B cell (primary cell): ENCODE measurements at regions not wholly inside any gene's neighbourhood (a gene's known extent, or its start where the extent isn't known, plus 50 kb on each side); places are given as distances from the start of the nearest gene placed in this dataset.

Source experiments
- ATAC-seq: fragments of 200-7000 bp; cut with Tn5 transposase; one replicate; pipeline ENCODE4 v1.10.0; 2021; ENCODE audit warnings: low read depth, mild to moderate bottlenecking, moderate number of reproducible peaks, moderate library complexity
- CTCF ChIA-PET: fragments of 350-600 bp; sonication (Branson Sonifier 250); formaldehyde crosslinking; loops from one replicate; lab custom pipeline; 2021; ENCODE audit warnings: antibody characterized with exemption, inconsistent platforms; lab: Charles Lee
- POLR2A ChIA-PET: fragments of 350-600 bp; sonication (Branson Sonifier 250); formaldehyde crosslinking; loops from one replicate; lab custom pipeline; 2021; ENCODE audit warnings: antibody characterized with exemption; lab: Charles Lee
- DNase-seq: peaks from one replicate; pipeline ENCODE4 v3.0.0; 2013
- H2AFZ ChIP-seq: 2 replicates; pipeline ENCODE4 v1.6.1; 2012; ENCODE audit warnings: mild to moderate bottlenecking, low read depth, low read length; ENCODE audit not compliant: insufficient read depth, poor library complexity, severe bottlenecking
- H3K27ac ChIP-seq, 2 donors: 1 replicate in 1 of 2; 2 replicates in 1 of 2; pipeline ENCODE4 v1.5.1; 2012 to 2013; ENCODE audit warnings: low read length in 2 of 2, mild to moderate bottlenecking in 2 of 2, moderate library complexity in 1 of 2
- H3K27me3 ChIP-seq, 4 experiments: fragments of 200-600 bp in 1 of 4; sonication (generic) in 1 of 4; replicated peaks in 1 of 4; 1 replicate in 2 of 4; 2 replicates in 2 of 4; pipeline versions ENCODE4 v1.6.1 to v1.7.0; 2013 to 2016; ENCODE audit warnings: low read length in 3 of 4, mild to moderate bottlenecking in 2 of 4, mixed read lengths in 1 of 4, moderate library complexity in 1 of 4; ENCODE audit not compliant: insufficient read depth in 4 of 4, control insufficient read depth in 3 of 4; ENCODE audit errors: control extremely low read depth in 1 of 4
- H3K36me3 ChIP-seq, 2 experiments: replicated peaks in 1 of 2; 1 replicate in 1 of 2; 2 replicates in 1 of 2; pipeline versions ENCODE4 v1.6.1 to v1.7.1; 2013; ENCODE audit warnings: low read length in 1 of 2; ENCODE audit not compliant: insufficient read depth in 2 of 2, control insufficient read depth in 1 of 2; ENCODE audit errors: control extremely low read depth in 1 of 2, extremely low read depth in 1 of 2
- H3K4me1 ChIP-seq, 2 donors: fragments of 200-600 bp in 1 of 2; sonication (generic) in 1 of 2; 1 replicate in 1 of 2; 2 replicates in 1 of 2; pipeline versions ENCODE4 v1.5.1 to v1.6.1; 2013 to 2017; ENCODE audit warnings: low read length in 2 of 2; ENCODE audit not compliant: control insufficient read depth in 2 of 2, insufficient read depth in 2 of 2
- H3K4me2 ChIP-seq: replicated peaks from 2 replicates; pipeline ENCODE3; 2012; ENCODE audit warnings: mild to moderate bottlenecking, low read depth, low read length; ENCODE audit not compliant: poor library complexity, severe bottlenecking
- H3K4me3 ChIP-seq, 5 experiments: fragments of 200-600 bp in 1 of 5; sonication (generic) in 1 of 5; 1 replicate in 3 of 5; 2 replicates in 2 of 5; pipeline versions ENCODE4 v1.5.1 to v1.7.0; 2011 to 2016; ENCODE audit warnings: low read length in 4 of 5, mild to moderate bottlenecking in 4 of 5, low read depth in 2 of 5, control low read depth in 1 of 5, moderate library complexity in 1 of 5; ENCODE audit not compliant: insufficient read depth in 1 of 5; ENCODE audit errors: control extremely low read depth in 1 of 5, extremely low read depth in 1 of 5
- H3K79me2 ChIP-seq: fragments of 200-600 bp; sonication (generic); one replicate; pipeline ENCODE4 v1.6.0; 2016; ENCODE audit warnings: low read length; ENCODE audit not compliant: control insufficient read depth, insufficient read depth
- H3K9ac ChIP-seq: fragments of 200-600 bp; sonication (generic); 2 replicates; pipeline ENCODE4 v1.6.1; 2017; ENCODE audit warnings: mild to moderate bottlenecking, low read length, moderate library complexity
- H3K9me3 ChIP-seq, 3 donors: one replicate each; pipeline versions ENCODE4 v1.6.1 to v1.7.1; 2013; ENCODE audit warnings: low read length in 2 of 3; ENCODE audit not compliant: control insufficient read depth in 2 of 3, insufficient read depth in 1 of 3; ENCODE audit errors: control extremely low read depth in 1 of 3
- H4K20me1 ChIP-seq: 2 replicates; pipeline ENCODE4 v1.6.0; 2012; ENCODE audit warnings: mild to moderate bottlenecking, low read length; ENCODE audit not compliant: insufficient read depth, control insufficient read depth, poor library complexity, severe bottlenecking
- H3K27ac Mint-ChIP-seq: one replicate; pipeline ENCODE4 v1.8.0; 2021; ENCODE audit warnings: mixed read lengths
- H3K27me3 Mint-ChIP-seq: one replicate; pipeline ENCODE4 v1.8.0; 2021; ENCODE audit warnings: mixed read lengths
- H3K4me1 Mint-ChIP-seq: one replicate; pipeline ENCODE4 v1.8.0; 2021; ENCODE audit warnings: mixed read lengths
- H3K4me3 Mint-ChIP-seq: one replicate; pipeline ENCODE4 v1.8.0; 2021; ENCODE audit warnings: mixed read lengths
- H3K9me3 Mint-ChIP-seq: one replicate; pipeline ENCODE4 v1.8.0; 2022; ENCODE audit warnings: mixed read lengths; ENCODE audit not compliant: insufficient read depth
- CTCF ChIP-seq: fragments of 200-600 bp; IDR thresholded peaks from one replicate; pipeline ENCODE4 v1.8.0; 2022; ENCODE audit warnings: antibody characterized with exemption, mild to moderate bottlenecking
- EZH2 ChIP-seq: IDR thresholded peaks from 2 replicates; pipeline ENCODE4 v1.6.1; 2012; ENCODE audit warnings: borderline replicate concordance, low read depth, mild to moderate bottlenecking, moderate library complexity, low read length; ENCODE audit not compliant: insufficient read depth, poor library complexity, severe bottlenecking
- WGBS: methylation state at CpG from one replicate; pipeline ENCODE4 v1.1.5; 2013; ENCODE audit warnings: missing lambda C conversion rate; ENCODE audit not compliant: insufficient coverage; 5-methylcytosine and 5-hydroxymethylcytosine counted together
- intact Hi-C: fragments of 100-400 bp; cut with micrococcal nuclease; formaldehyde crosslinking; loops from one replicate; pipeline ENCODE4 v1.10.0; 2022

GRCh38 chr10:28939281-28940157, 262.2 kb downstream of the BAMBI start:
- TF ChIP-seq EZH2 (no peak), CTCF (no peak)
- no peak for ATAC-seq
- H3K4me2 ChIP-seq, result no peak overlapping the region
- WGBS, result 78% methylated on average over 26 of the region's 29 CpGs
- CTCF ChIA-PET, result no interaction called here
- H3K27me3 ChIP-seq, result no peaks in the 10 kb centered on the region
- no peak overlapping the region for H3K9ac ChIP-seq
- no peak overlapping the region for H3K4me3 ChIP-seq
- H3K4me1 ChIP-seq, result no peaks in the 10 kb centered on the region
- no peak for DNase-seq
- no peak overlapping the region for H2AFZ ChIP-seq
- Mint-ChIP-seq H3K9me3 (no peaks in the 10 kb centered on the region), H3K4me3 (no peak overlapping the region), H3K27me3 (no peaks in the 10 kb centered on the region), H3K4me1 (no peaks in the 10 kb centered on the region), H3K27ac (no peak overlapping the region)
- POLR2A ChIA-PET, result no interaction called here
- H3K27ac ChIP-seq, result no peak overlapping the region
- H4K20me1 ChIP-seq, result no peaks in the 10 kb centered on the region
- no peaks in the 10 kb centered on the region for H3K36me3 ChIP-seq
- intact Hi-C loops, result no loop called here
- no peaks in the 10 kb centered on the region for H3K79me2 ChIP-seq
- H3K9me3 ChIP-seq, result peaks cover 0 to 13% (median 0%) of the 10 kb centered on the region in 3 donors

GRCh38 chr10:28940158-28940888, 263.0 kb downstream of the BAMBI start:
- Histone ChIP-seq H3K9ac (no peak overlapping the region), H3K4me2 (no peak overlapping the region)
- whole genome bisulfite sequencing, result 100% methylated on average over 2 of the region's 8 CpGs

More at GRCh38 chr10:28940158-28940888, 263.0 kb downstream of the BAMBI start:
- Histone ChIP-seq H3K27ac (no peak overlapping the region), H3K4me3 (no peak overlapping the region), H3K36me3 (no peaks in the 10 kb centered on the region), H3K9me3 (peaks cover 0 to 13% (median 0%) of the 10 kb centered on the region in 3 donors), H3K27me3 (no peaks in the 10 kb centered on the region), H3K4me1 (no peaks in the 10 kb centered on the region), H2AFZ (no peak overlapping the region), H4K20me1 (no peaks in the 10 kb centered on the region), H3K79me2 (no peaks in the 10 kb centered on the region)
- H3K27ac Mint-ChIP-seq, result no peak overlapping the region
- DNase-seq (no peak), ATAC-seq (no peak)
- H3K27me3 Mint-ChIP-seq, result no peaks in the 10 kb centered on the region
- no peak overlapping the region for H3K4me3 Mint-ChIP-seq
- H3K9me3 Mint-ChIP-seq, result no peaks in the 10 kb centered on the region
- intact Hi-C loops, result no loop called here
- POLR2A ChIA-PET, result no interaction called here
- TF ChIP-seq CTCF, result no peak
- TF ChIP-seq EZH2, result no peak
- CTCF ChIA-PET, result no interaction called here
- no peaks in the 10 kb centered on the region for H3K4me1 Mint-ChIP-seq
